ENCODE measurements at regions not wholly inside any gene's neighbourhood (a gene's known extent, or its start where the extent isn't known, plus 50 kb on each side); places are given as distances from the start of the nearest gene placed in this dataset.

DNA sequence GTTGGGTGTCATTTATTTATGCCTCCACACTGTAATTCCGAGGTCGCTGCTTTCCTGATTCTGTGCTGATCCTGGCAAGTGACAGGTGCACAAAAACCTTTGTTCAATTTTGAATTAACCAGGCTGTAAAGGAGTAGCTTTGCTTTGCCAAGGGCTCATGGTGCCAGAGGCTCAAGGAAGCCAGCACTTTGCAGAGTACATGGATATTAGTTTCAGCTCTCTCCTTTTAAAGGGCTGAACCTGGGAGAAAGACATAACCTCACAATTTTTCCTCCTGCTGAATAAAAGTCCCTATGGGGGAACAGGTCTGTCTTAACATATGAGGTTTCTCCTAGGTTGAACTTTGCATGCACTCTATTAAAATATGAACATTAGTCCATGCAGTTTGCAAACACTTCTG, 227.6 kb upstream of the WSB1 start:
- TF ChIP-seq RFX5 (IDR thresholded peaks at IDR 0.05; ENCODE audit: low read length) (no peak), MAX (IDR thresholded peaks at IDR 0.05; ENCODE audit: low read depth) (no peak), FOXM1 (IDR thresholded peaks at IDR 0.05; ENCODE audit: low read depth) (no peak), CTCF (IDR thresholded peaks at IDR 0.05) (no peak), GATA2 (CRISPR knock-in tag; IDR thresholded peaks at IDR 0.05) (no peak), YY1 (IDR thresholded peaks at IDR 0.05; ENCODE audit: low read depth) (no peak), RAD21 (IDR thresholded peaks at IDR 0.05; ENCODE audit: low read length) (no peak), EP300 (IDR thresholded peaks at IDR 0.05; ENCODE audit: borderline replicate concordance in 1 of 2, low read depth in 1 of 2, low read length in 1 of 2) (no peak), JUND (IDR thresholded peaks at IDR 0.05) (no peak), POLR2AphosphoS5 (IDR thresholded peaks at IDR 0.05; ENCODE audit: low read depth, low read length) (no peak), TAF1 (IDR thresholded peaks at IDR 0.05; ENCODE audit: borderline replicate concordance, low read depth, low read length) (no peak)

Measured in SK-N-SH (cell line).